ENCODE measurements at regions not wholly inside any gene's neighbourhood (a gene's known extent, or its start where the extent isn't known, plus 50 kb on each side); places are given as distances from the start of the nearest gene placed in this dataset.

- no peaks in the 10 kb centered on the region for H4K20me1 ChIP-seq (ENCODE audit: control insufficient read depth, insufficient read depth, low read depth, low read length)
- H3K9me2 ChIP-seq (replicated peaks; ENCODE audit: control insufficient read depth, low read length): no peaks in the 10 kb centered on the region
Measured at GRCh38 chr1:60149251-60149650, 75.7 kb upstream of the C1orf87 start.

GRCh38 chr1:60146884-60147283 is 73.3 kb upstream of the C1orf87 start:
- Histone ChIP-seq H3K4me3 (ENCODE audit: low read length) (no peak overlapping the region), H3K4me2 (ENCODE audit: low read length) (no peak overlapping the region), H3K9me2 (replicated peaks; ENCODE audit: control insufficient read depth, low read length) (no peaks in the 10 kb centered on the region), H3K4me1 (ENCODE audit: control insufficient read depth, low read length) (no peaks in the 10 kb centered on the region), H3F3A (ENCODE audit: control insufficient read depth, insufficient read depth) (no peaks in the 10 kb centered on the region), H3K27ac (ENCODE audit: low read depth, low read length) (no peak overlapping the region), H3K36me3 (ENCODE audit: control insufficient read depth, low read length) (no peaks in the 10 kb centered on the region), H3K9me3 (ENCODE audit: control insufficient read depth, insufficient read depth, low read length) (no peaks in the 10 kb centered on the region), H3K79me2 (ENCODE audit: control insufficient read depth, low read length) (no peaks in the 10 kb centered on the region), H3K27me3 (ENCODE audit: control insufficient read depth, low read length) (no peaks in the 10 kb centered on the region; the same call in 1 of the 2 replicates), H4K20me1 (ENCODE audit: control insufficient read depth, insufficient read depth, low read depth, low read length) (no peaks in the 10 kb centered on the region)
- TF ChIP-seq EZH2phosphoT487 (IDR thresholded peaks at IDR 0.05; ENCODE audit: borderline replicate concordance, low read length) (no peak), CTCF (IDR thresholded peaks at IDR 0.05; ENCODE audit: low read depth, low read length, poor library complexity, severe bottlenecking) (no peak)

More at GRCh38 chr1:60149251-60149650, 75.7 kb upstream of the C1orf87 start:
- Histone ChIP-seq H3K4me3 (ENCODE audit: low read length) (no peak overlapping the region), H3K4me2 (ENCODE audit: low read length) (no peak overlapping the region), H3K36me3 (ENCODE audit: control insufficient read depth, low read length) (no peaks in the 10 kb centered on the region), H3K4me1 (ENCODE audit: control insufficient read depth, low read length) (no peaks in the 10 kb centered on the region), H3F3A (ENCODE audit: control insufficient read depth, insufficient read depth) (no peaks in the 10 kb centered on the region), H3K9me3 (ENCODE audit: control insufficient read depth, insufficient read depth, low read length) (no peaks in the 10 kb centered on the region), H3K27ac (ENCODE audit: low read depth, low read length) (no peak overlapping the region), H3K79me2 (ENCODE audit: control insufficient read depth, low read length) (no peaks in the 10 kb centered on the region), H3K27me3 (ENCODE audit: control insufficient read depth, low read length) (no peaks in the 10 kb centered on the region; the same call in 1 of the 2 replicates)
- no peak for TF ChIP-seq EZH2phosphoT487 (IDR thresholded peaks at IDR 0.05; ENCODE audit: borderline replicate concordance, low read length)
- no peak for TF ChIP-seq CTCF (IDR thresholded peaks at IDR 0.05; ENCODE audit: low read depth, low read length, poor library complexity, severe bottlenecking)

- Histone ChIP-seq H3K27ac (ENCODE audit: low read depth, low read length) (no peak overlapping the region), H3K27me3 (ENCODE audit: control insufficient read depth, low read length) (no peaks in the 10 kb centered on the region; the same call in 1 of the 2 replicates)
Measured at GRCh38 chr1:60145771-60146170, 72.2 kb upstream of the C1orf87 start.

More at GRCh38 chr1:60145771-60146170, 72.2 kb upstream of the C1orf87 start:
- TF ChIP-seq EZH2phosphoT487 (IDR thresholded peaks at IDR 0.05; ENCODE audit: borderline replicate concordance, low read length) (no peak), CTCF (IDR thresholded peaks at IDR 0.05; ENCODE audit: low read depth, low read length, poor library complexity, severe bottlenecking) (no peak)
- Histone ChIP-seq H3F3A (ENCODE audit: control insufficient read depth, insufficient read depth) (no peaks in the 10 kb centered on the region), H3K9me3 (ENCODE audit: control insufficient read depth, insufficient read depth, low read length) (no peaks in the 10 kb centered on the region), H3K9me2 (replicated peaks; ENCODE audit: control insufficient read depth, low read length) (no peaks in the 10 kb centered on the region), H3K4me3 (ENCODE audit: low read length) (no peak overlapping the region), H3K36me3 (ENCODE audit: control insufficient read depth, low read length) (no peaks in the 10 kb centered on the region), H3K4me2 (ENCODE audit: low read length) (no peak overlapping the region), H4K20me1 (ENCODE audit: control insufficient read depth, insufficient read depth, low read depth, low read length) (no peaks in the 10 kb centered on the region), H3K4me1 (ENCODE audit: control insufficient read depth, low read length) (no peaks in the 10 kb centered on the region), H3K79me2 (ENCODE audit: control insufficient read depth, low read length) (no peaks in the 10 kb centered on the region)

Data from DOHH2 (cell line).